NOMO-1 treated with DMSO at 0.1 percent for 48 hours (cell line): ENCODE measurements at regions not wholly inside any gene's neighbourhood (a gene's known extent, or its start where the extent isn't known, plus 50 kb on each side); places are given as distances from the start of the nearest gene placed in this dataset.
"Not testable (repeated sequence)": the region's sequence is repeated elsewhere in the genome, so short reads cannot be mapped to it uniquely, and the experiment has no call there.

ENCODE experiments used
- DNase-seq: peaks from one replicate; lab custom pipeline; 2025; ENCODE audit not compliant: unreplicated experiment; lab: John Stamatoyannopoulos, UW

GRCh38 chr1:222012816-222013215 lies 270.9 kb upstream of the DUSP10 start:
- no peak for DNase-seq

GRCh38 chr1:222010306-222010705 lies 268.4 kb upstream of the DUSP10 start:
- no peak for DNase-seq

- peak; percentile 15 for DNase-seq
Measured at GRCh38 chr1:222009105-222009730, 267.3 kb upstream of the DUSP10 start.

DNA sequence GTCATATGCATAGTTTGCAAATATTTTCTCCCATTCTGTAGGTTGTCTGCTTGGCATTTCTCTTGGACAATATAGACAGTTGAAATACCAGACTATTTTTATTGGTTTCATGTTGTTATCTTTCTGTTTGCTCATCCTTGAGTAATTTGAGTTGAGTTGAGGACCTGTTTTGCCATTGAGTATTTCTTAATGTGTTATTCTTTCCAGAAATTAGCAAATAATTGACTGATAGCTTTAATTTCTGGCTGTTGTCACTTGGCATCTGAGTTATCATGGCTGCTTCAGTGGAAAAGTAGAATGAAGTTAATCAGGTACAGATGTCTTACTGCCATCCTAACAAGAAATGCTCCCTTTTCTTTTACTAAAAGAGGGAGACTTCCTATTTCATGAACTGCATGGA lies 264.8 kb upstream of the DUSP10 start:
- DNase-seq: no peak

DNA sequence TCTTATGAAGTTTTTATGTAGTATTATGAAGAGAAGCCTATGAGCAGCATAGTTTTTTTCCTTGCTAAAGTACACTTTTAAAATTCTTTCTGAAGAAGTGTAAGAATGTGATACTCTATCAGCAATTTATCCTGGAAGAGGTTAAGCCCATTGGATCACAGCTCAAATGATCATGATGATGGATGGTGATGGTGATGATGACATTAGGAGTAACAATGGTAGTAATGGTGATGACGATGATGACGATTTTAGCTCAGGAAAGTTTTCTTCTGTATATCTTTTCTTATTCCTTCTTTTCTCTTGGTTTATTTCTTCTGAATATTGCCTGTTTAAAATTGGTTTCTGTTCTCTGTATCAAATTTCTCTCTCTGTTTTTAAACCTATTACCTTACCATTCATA lies 262.9 kb upstream of the DUSP10 start:
- no peak for DNase-seq

DNA sequence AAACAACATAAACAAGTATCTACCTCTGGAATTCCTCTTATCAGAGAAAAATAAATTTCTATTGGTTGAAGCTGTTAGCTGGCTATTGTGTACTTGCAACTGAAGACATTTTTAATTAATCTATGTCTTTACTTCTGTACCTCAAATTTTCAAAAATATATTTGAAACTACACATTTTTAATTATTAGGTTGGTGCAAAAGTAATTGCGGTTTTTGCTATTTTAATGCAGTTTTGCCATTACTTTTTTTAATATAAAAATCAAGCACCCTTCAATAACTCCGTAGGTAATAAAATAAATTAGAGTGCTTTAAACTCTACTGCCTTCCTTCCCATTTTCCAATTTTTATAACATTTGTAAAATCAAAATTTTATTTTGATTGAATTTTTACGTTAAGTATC lies 262.1 kb upstream of the DUSP10 start:
- no peak for DNase-seq

DNA sequence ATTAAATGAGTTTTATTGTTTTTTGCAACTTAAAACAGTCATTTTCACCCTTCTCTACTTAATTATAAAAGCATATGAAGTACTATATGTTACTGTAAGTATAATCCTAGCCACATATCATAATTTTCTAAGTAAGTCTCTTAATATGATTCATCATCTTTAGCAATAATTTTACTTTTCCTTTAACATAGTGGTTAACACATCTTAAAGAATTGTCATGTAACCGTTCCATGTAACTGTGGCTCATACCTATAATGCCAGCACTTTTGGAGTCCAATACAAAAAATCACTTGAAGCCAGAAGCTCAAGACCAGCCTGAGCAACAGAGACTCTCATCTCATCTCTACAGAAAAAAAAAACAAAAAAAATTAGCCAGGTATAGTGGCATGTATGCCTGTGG lies 260.6 kb upstream of the DUSP10 start:
- no peak for DNase-seq

DNA sequence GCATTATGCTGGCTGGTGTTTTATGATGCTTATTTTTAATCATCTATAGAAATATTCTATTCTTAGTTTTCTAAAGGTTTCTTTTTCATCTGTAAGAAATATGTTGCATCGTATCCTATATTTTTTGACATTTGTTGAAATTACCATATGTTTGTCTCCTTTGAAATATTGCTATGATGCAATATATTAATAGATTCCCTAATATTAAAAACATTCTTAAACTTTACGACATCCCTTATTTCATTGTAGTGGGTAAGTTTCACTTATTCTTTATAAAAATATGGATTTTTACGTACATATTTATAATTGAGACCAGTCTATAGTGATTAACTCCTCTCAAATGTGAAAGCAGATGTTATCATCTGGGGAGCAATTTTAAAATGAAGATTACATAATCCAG lies 258.2 kb upstream of the DUSP10 start:
- DNase-seq: no peak

DNA sequence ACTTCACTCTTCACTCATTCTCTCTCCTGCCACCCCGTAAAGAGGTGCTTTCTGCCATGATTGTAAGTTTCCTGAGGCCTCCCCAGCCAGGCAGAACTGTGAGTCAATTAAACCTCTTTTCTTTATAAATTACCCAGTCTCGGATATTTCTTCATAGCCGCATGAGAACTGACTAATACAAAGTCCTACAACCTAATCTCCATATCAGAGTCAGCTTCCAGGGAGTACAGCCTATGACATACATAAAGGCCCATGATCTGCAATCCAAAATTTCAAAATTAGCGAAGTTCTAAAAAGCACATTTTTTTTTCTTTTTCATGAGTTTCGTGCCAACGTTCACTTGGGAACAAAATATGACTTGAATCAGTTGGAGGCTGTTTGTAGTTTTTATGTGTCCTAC lies 256.9 kb upstream of the DUSP10 start:
- DNase-seq: no peak

- DNase-seq: no peak
Measured at GRCh38 chr1:221998186-221998612, 256.3 kb upstream of the DUSP10 start.

DNA sequence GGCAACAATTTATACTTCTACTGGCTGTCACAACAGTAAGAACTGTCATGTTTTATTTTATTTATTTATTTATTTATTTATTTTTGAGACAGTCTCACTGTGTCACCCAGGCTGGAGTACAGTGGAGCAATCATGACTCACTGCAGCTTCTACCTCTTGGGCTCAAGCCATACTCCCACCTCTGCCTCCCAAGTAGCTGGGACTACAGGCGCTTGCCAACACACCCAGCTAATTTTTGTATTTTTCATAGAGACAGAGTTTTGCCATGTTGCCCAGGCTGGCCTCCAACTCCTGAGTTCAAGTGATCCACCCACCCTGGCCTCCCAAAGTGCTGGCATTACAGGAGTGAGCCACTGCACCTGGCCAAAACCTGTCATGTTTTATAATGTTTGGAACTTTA lies 255.1 kb upstream of the DUSP10 start:
- not testable (repeated sequence) for DNase-seq

DNA sequence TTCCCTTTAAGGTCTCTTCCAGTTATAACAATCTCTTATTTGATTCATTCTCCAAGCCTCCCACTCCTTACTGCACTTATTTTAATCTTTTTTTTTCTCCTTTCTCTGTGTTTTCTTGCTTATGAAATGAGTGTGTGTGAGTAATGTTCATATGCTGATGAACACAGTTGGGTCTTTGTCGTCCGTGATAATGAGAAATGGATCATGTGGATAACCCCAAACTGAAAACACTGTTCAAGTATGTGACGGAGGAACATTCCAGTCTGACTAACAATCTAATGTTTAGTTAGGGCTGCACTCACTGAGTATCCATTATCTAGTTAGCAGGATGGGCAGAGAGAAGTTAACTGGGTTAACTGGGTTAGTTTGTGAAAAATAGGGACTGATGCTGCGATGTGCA lies 253.1 kb upstream of the DUSP10 start:
- no peak for DNase-seq

GRCh38 chr1:221994274-221994698 lies 252.4 kb upstream of the DUSP10 start:
- peak; percentile 65 for DNase-seq

DNA sequence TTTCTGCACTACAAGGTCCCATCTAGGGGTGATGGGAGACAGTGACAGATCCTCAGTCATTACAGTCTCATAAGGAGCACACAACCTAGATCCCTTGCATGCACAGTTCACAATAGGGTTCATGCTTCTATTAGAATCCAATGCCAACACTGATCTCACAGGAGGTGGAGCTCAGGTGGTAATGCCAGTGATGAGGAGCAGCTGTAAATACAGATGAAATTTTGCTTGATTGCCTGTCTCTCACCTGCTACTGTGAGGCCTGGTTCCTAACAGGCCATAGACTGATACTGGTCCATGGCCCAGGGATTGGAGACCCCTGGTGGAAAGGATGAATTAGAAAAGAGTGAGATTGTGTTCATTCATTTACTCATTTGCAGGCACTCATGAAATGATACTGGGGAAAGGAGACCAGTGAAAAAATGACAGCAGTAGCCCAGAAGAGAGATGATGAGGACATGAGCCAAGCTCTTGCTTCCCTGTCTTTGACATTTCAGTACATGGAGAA lies 251.6 kb upstream of the DUSP10 start:
- no peak for DNase-seq

GRCh38 chr1:221992427-221992826 lies 250.5 kb upstream of the DUSP10 start:
- no peak for DNase-seq

GRCh38 chr1:221991221-221991620 lies 249.3 kb upstream of the DUSP10 start:
- DNase-seq: peak; percentile 34

DNA sequence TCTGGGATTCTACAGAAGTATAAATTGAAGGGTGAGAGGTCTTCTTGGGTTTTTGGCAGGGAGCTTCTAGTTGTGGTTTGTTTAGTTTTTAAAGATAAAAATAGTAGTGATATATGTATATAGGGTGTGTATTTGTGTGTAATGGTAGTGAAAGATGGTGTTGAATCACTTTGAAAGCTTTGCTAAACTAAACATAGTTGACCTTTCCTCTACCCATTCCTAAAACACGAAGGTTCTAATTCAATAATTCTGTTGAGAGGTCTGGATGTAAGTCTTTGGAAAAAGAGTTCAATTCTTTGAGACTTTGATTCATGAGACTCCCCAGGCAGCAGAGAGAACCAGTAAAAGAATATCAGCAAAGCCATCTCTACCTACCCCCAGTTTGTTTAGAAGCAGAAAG lies 247.9 kb upstream of the DUSP10 start:
- DNase-seq: no peak

DNA sequence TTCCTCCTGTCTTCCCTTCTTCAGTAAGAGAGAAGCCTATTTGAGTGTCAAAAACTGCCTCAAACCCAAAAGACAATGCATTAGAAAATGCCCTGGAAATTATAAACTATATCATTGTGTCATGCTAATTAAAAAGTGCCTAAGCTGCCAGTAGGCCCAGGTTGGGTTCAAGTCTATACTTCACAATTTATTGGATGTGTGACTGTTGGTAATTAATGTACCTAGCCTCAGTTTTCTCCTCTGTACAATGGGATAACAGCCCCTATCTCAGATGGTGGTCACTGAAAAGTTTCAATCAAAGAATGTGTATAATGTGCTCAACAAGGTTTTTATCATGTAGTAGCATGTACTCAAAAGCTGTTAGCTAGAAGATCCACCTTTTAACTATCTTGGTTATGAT lies 246.9 kb upstream of the DUSP10 start:
- DNase-seq: no peak

DNA sequence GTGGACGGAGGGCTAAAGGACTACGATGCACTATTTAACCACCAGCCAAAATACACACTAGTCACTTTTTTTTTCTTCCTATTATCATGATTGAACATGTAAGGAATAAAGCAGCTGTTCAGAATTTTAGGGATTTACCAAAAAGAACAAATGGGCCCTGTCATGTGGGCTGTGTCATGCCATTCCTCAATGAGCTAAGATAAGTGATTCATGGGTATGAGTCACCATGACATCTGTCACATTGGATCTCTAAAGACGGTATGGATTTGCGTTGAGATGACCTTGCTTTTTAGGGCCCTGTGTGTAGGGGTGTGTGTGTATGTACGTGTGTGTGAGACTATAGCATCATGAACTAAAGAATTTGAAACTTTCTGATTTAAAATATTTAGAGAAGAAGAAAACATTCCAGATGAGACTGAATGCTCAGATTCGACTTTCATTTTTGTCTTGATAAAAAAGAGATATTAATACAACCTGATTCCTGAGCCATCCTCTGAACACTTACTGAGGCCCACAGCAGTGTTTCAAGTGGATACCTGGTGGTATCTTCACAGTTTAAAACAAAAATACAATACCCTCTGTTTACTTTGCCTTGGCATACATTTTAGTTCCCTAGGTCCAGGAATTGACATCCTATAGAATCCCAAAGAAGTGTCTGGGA lies 246.1 kb upstream of the DUSP10 start:
- DNase-seq: no peak

DNA sequence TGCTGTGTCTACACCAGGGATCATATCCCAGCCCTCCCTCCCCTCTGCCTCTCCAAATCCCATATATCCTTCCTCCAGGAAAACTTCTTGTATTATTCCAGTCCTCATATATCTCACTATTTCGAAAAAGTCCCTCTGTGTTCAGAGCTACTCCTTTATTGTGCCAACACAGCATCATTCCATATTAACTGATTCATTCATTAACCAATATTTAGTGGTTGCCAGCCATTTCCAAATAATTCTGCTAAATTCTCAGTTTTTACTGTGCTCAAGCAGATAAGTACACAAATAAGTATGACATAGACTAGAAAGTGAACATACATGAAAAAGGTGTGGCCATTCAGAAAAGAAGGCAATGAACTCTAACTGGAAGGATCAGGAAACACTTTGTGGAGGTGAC lies 241.6 kb upstream of the DUSP10 start:
- no peak for DNase-seq

GRCh38 chr1:221981461-221981860 lies 239.6 kb upstream of the DUSP10 start:
- no peak for DNase-seq

DNA sequence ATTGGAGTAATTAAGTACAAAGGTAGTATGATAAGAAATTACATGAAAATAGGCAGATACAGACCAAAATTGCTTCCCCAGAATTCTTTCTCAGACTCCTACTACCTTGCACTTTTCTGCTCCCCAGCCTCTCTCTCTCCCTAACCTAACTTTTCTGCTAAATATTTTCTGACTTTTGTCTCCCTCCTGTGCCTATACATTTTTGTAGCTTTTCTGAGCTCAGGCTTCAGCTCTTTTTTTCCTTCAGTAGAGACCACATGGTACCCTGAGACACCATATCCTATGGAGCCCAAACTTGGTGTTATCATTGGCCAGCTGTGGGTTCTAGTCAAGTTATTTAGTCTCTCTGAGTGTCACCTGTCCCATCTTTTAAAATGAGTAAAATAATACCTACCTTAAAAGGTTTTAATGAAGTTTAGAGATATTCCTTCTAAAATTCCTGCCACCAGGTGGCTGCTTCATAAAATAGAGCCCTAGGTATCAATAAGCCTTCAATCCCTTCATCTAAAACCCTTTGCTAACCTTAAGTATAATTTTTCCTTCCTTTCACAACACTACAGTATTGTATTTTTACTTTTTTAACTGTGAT lies 237.6 kb upstream of the DUSP10 start:
- peak; percentile 8 for DNase-seq
